ENCODE measurements at regions not wholly inside any gene's neighbourhood (a gene's known extent, or its start where the extent isn't known, plus 50 kb on each side); places are given as distances from the start of the nearest gene placed in this dataset.

DNA sequence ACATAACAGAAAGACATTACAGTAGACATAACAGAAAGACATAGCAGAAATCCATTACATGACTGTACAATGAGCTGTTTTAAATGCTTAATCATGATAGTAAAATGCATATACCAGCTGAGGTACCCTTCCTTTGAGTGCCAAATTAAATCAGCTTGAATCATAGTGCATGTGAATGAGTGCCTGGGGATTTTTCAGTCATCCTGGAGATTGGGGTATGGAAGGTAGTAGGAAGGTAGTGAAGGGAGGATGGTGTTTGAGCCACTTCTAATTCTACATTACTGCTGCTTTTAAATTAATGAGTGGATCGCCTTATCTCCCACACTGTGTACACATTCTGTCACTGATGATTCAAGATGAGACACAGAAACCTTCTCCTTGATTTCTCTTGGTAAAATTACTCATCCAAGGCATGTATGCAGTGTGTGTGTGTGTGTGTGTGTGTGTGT is 534.2 kb downstream of the LRFN5 start:
- TF ChIP-seq JUN (IDR thresholded peaks at IDR 0.05; ENCODE audit: borderline replicate concordance, insufficient read depth, insufficient read length, low read depth): no peak
- TF ChIP-seq, protein P1, sequence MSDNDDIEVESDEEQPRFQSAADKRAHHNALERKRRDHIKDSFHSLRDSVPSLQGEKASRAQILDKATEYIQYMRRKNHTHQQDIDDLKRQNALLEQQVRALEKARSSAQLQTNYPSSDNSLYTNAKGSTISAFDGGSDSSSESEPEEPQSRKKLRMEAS (IDR thresholded peaks at IDR 0.05; ENCODE audit: insufficient read depth, insufficient read length): no peak
- no peak for DNase-seq (ENCODE audit: low read depth, low spot score)
- Histone ChIP-seq H3K9me1 (replicated peaks; ENCODE audit: control insufficient read depth, extremely low read depth, insufficient read depth, low read length) (no peaks in the 10 kb centered on the region), H3K4me2 (ENCODE audit: insufficient read depth, low read length) (no peak overlapping the region), H3K4me3 (replicated peaks in 1 of 3; ENCODE audit: insufficient read depth in 1 of 3, low read depth in 1 of 3, low read length in 3 of 3) (no peak overlapping the region), H4K20me1 (replicated peaks; ENCODE audit: control insufficient read depth, extremely low read depth, insufficient read depth, low read length) (no peaks in the 10 kb centered on the region), H3K79me2 (ENCODE audit: control insufficient read depth, insufficient read depth, low read length) (no peaks in the 10 kb centered on the region), H3K36me3 (ENCODE audit: control insufficient read depth in 2 of 2, extremely low read depth in 1 of 2, insufficient read depth in 2 of 2, low read length in 2 of 2) (no peaks in the 10 kb centered on the region), H3K4me1 (ENCODE audit: control insufficient read depth, extremely low read depth, insufficient read depth, low read length) (no peaks in the 10 kb centered on the region), H3K27ac (ENCODE audit: insufficient read depth, low read depth, low read length) (no peak overlapping the region), H3K9ac (replicated peaks; ENCODE audit: extremely low read depth, insufficient read depth, low read length) (no peak overlapping the region), H3K27me3 (ENCODE audit: control insufficient read depth in 2 of 2, insufficient read depth in 2 of 2, low read length in 2 of 2) (no peaks in the 10 kb centered on the region), H2AFZ (ENCODE audit: low read depth, low read length) (no peak overlapping the region), H3K9me3 (replicated peaks; ENCODE audit: control insufficient read depth, insufficient read depth, low read length) (no peaks in the 10 kb centered on the region)
- BruUV-seq (replicated peaks): no TSS peak
- POLR2A ChIA-PET: no interaction called here
- dilution Hi-C loops (cut with MboI; ENCODE audit: extremely low pct_ligation_motif_present, low sequenced_read_pairs) (no loop called here), intact Hi-C loops (cut with micrococcal nuclease) (no loop called here)
- CTCF ChIA-PET: no interaction called here
- FAIRE-seq: no peak

DNA sequence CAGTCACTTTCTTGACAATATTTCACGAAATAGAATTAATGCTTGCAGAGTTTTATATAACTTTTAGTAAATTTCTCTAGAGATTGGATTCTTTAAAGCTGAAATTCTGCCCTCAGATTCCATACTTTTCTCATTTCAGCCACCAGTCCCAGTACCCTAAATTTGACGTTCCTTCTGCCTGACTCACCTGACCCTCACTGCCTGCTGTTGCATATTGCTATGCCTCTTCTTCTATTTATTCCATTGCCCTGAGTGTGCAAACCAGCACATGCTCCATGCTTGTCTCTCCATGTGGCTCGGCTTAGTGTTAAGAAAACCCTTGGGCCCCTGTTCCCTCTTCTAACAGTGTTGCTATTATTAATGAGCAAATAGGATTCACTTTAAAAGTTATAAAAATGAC is 533.3 kb downstream of the LRFN5 start:
- no peaks in the 10 kb centered on the region for H4K20me1 ChIP-seq (replicated peaks; ENCODE audit: control insufficient read depth, extremely low read depth, insufficient read depth, low read length)
- H3K9me3 ChIP-seq (replicated peaks; ENCODE audit: control insufficient read depth, insufficient read depth, low read length): no peaks in the 10 kb centered on the region
- TF ChIP-seq GATA2 (IDR thresholded peaks at IDR 0.05; ENCODE audit: insufficient read depth, insufficient read length, low read depth, low read length) (no peak), JUN (IDR thresholded peaks at IDR 0.05; ENCODE audit: borderline replicate concordance, insufficient read depth, insufficient read length, low read depth) (no peak), POLR2A (IDR thresholded peaks at IDR 0.05; ENCODE audit: low read depth, low read length) (no peak), EZH2 (IDR thresholded peaks at IDR 0.05; ENCODE audit: borderline replicate concordance, low read depth, low read length, severe bottlenecking) (no peak), POLR2AphosphoS5 (IDR thresholded peaks at IDR 0.05; ENCODE audit: insufficient read depth, low read depth, low read length) (no peak), FOS (IDR thresholded peaks at IDR 0.05; ENCODE audit: borderline replicate concordance, insufficient read depth, low read length) (no peak)
- TF ChIP-seq, protein P2, sequence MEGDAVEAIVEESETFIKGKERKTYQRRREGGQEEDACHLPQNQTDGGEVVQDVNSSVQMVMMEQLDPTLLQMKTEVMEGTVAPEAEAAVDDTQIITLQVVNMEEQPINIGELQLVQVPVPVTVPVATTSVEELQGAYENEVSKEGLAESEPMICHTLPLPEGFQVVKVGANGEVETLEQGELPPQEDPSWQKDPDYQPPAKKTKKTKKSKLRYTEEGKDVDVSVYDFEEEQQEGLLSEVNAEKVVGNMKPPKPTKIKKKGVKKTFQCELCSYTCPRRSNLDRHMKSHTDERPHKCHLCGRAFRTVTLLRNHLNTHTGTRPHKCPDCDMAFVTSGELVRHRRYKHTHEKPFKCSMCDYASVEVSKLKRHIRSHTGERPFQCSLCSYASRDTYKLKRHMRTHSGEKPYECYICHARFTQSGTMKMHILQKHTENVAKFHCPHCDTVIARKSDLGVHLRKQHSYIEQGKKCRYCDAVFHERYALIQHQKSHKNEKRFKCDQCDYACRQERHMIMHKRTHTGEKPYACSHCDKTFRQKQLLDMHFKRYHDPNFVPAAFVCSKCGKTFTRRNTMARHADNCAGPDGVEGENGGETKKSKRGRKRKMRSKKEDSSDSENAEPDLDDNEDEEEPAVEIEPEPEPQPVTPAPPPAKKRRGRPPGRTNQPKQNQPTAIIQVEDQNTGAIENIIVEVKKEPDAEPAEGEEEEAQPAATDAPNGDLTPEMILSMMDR (IDR thresholded peaks at IDR 0.05; ENCODE audit: extremely low read depth in 1 of 2, insufficient read depth in 1 of 2, low read depth in 1 of 2, low read length in 2 of 2): no peak
- no peak overlapping the region for H3K9ac ChIP-seq (replicated peaks; ENCODE audit: extremely low read depth, insufficient read depth, low read length)
- intact Hi-C loops (cut with micrococcal nuclease): no loop called here
- H3K4me3 ChIP-seq (replicated peaks in 1 of 3; ENCODE audit: insufficient read depth in 1 of 3, low read depth in 1 of 3, low read length in 3 of 3): no peak overlapping the region
- no peak overlapping the region for H3K4me2 ChIP-seq (ENCODE audit: insufficient read depth, low read length)
- CTCF ChIA-PET: no interaction called here
- H3K9me1 ChIP-seq (replicated peaks; ENCODE audit: control insufficient read depth, extremely low read depth, insufficient read depth, low read length): no peaks in the 10 kb centered on the region
- FAIRE-seq: no peak
- H3K79me2 ChIP-seq (ENCODE audit: control insufficient read depth, insufficient read depth, low read length): no peaks in the 10 kb centered on the region
- dilution Hi-C loops (cut with MboI; ENCODE audit: extremely low pct_ligation_motif_present, low sequenced_read_pairs): no loop called here
- POLR2A ChIA-PET: no interaction called here
- no peak overlapping the region for H2AFZ ChIP-seq (ENCODE audit: low read depth, low read length)
- H3K27me3 ChIP-seq (ENCODE audit: control insufficient read depth in 2 of 2, insufficient read depth in 2 of 2, low read length in 2 of 2): no peaks in the 10 kb centered on the region
- no TSS peak for BruUV-seq (replicated peaks)
- H3K36me3 ChIP-seq (ENCODE audit: control insufficient read depth in 2 of 2, extremely low read depth in 1 of 2, insufficient read depth in 2 of 2, low read length in 2 of 2): no peaks in the 10 kb centered on the region
- H3K27ac ChIP-seq (ENCODE audit: insufficient read depth, low read depth, low read length): no peak overlapping the region
- DNase-seq (ENCODE audit: low read depth, low spot score): no peak
- no peaks in the 10 kb centered on the region for H3K4me1 ChIP-seq (ENCODE audit: control insufficient read depth, extremely low read depth, insufficient read depth, low read length)

Data from endothelial cell of umbilical vein (primary cell).